Neural progenitor cell (in vitro differentiated cells): ENCODE measurements at regions not wholly inside any gene's neighbourhood (a gene's known extent, or its start where the extent isn't known, plus 50 kb on each side); places are given as distances from the start of the nearest gene placed in this dataset.

Experiments
- EZH2 ChIP-seq: fragments of 200-600 bp; sonication (generic); IDR thresholded peaks from 2 replicates; pipeline ENCODE4 v1.6.1; 2017; ENCODE audit warnings: antibody characterized with exemption, mild to moderate bottlenecking, moderate library complexity
- EZH2phosphoT487 ChIP-seq: fragments of 200-600 bp; sonication (generic); IDR thresholded peaks from 2 replicates; pipeline ENCODE4 v1.6.1; 2017; ENCODE audit warnings: antibody characterized with exemption
- TF ChIP-seq, protein P1 (sequence below): fragments of 200-600 bp; sonication (generic); IDR thresholded peaks from 2 replicates; pipeline ENCODE4 v1.5.1; 2017; ENCODE audit warnings: antibody characterized with exemption, mild to moderate bottlenecking

DNA sequence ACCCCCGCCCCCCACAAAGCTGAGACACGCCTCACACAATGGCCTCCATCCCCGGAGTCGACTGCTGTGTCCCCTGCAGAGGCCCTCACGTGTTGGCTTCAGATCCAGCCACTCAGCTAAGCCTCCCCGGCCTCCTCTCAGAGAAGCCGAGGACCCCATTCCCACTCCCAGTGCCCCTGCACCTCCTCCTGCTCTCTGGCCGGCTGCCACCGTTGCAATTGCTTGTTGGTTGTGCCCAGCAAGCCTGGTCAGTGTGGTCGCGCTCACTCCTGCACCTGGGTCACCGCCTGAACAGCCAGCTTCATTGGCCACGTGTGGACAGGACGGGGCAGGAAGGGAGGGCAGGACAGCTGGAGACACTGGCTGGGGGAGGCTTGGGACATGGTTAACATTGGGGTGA is 191.5 kb upstream of the SALL3 start:
- TF ChIP-seq, protein P1, sequence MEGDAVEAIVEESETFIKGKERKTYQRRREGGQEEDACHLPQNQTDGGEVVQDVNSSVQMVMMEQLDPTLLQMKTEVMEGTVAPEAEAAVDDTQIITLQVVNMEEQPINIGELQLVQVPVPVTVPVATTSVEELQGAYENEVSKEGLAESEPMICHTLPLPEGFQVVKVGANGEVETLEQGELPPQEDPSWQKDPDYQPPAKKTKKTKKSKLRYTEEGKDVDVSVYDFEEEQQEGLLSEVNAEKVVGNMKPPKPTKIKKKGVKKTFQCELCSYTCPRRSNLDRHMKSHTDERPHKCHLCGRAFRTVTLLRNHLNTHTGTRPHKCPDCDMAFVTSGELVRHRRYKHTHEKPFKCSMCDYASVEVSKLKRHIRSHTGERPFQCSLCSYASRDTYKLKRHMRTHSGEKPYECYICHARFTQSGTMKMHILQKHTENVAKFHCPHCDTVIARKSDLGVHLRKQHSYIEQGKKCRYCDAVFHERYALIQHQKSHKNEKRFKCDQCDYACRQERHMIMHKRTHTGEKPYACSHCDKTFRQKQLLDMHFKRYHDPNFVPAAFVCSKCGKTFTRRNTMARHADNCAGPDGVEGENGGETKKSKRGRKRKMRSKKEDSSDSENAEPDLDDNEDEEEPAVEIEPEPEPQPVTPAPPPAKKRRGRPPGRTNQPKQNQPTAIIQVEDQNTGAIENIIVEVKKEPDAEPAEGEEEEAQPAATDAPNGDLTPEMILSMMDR = no peak
- no peak for TF ChIP-seq EZH2phosphoT487
- TF ChIP-seq EZH2 = no peak
